ENCODE measurements at regions not wholly inside any gene's neighbourhood (a gene's known extent, or its start where the extent isn't known, plus 50 kb on each side); places are given as distances from the start of the nearest gene placed in this dataset.

- no peak for DNase-seq (ENCODE audit: low spot score)
- TF ChIP-seq, protein P1, sequence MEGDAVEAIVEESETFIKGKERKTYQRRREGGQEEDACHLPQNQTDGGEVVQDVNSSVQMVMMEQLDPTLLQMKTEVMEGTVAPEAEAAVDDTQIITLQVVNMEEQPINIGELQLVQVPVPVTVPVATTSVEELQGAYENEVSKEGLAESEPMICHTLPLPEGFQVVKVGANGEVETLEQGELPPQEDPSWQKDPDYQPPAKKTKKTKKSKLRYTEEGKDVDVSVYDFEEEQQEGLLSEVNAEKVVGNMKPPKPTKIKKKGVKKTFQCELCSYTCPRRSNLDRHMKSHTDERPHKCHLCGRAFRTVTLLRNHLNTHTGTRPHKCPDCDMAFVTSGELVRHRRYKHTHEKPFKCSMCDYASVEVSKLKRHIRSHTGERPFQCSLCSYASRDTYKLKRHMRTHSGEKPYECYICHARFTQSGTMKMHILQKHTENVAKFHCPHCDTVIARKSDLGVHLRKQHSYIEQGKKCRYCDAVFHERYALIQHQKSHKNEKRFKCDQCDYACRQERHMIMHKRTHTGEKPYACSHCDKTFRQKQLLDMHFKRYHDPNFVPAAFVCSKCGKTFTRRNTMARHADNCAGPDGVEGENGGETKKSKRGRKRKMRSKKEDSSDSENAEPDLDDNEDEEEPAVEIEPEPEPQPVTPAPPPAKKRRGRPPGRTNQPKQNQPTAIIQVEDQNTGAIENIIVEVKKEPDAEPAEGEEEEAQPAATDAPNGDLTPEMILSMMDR (IDR thresholded peaks at IDR 0.05): no peak
- H3K27ac ChIP-seq: no peak overlapping the region
- H3K4me3 ChIP-seq: peak overlapping the region; percentile 53
These were observed 158.7 kb upstream of the NCKAP5 start for GRCh38 chr2:133726973-133727372.

GRCh38 chr2:133732059-133732458 lies 163.8 kb upstream of the NCKAP5 start:
- no peak for DNase-seq (ENCODE audit: low spot score)

DNA sequence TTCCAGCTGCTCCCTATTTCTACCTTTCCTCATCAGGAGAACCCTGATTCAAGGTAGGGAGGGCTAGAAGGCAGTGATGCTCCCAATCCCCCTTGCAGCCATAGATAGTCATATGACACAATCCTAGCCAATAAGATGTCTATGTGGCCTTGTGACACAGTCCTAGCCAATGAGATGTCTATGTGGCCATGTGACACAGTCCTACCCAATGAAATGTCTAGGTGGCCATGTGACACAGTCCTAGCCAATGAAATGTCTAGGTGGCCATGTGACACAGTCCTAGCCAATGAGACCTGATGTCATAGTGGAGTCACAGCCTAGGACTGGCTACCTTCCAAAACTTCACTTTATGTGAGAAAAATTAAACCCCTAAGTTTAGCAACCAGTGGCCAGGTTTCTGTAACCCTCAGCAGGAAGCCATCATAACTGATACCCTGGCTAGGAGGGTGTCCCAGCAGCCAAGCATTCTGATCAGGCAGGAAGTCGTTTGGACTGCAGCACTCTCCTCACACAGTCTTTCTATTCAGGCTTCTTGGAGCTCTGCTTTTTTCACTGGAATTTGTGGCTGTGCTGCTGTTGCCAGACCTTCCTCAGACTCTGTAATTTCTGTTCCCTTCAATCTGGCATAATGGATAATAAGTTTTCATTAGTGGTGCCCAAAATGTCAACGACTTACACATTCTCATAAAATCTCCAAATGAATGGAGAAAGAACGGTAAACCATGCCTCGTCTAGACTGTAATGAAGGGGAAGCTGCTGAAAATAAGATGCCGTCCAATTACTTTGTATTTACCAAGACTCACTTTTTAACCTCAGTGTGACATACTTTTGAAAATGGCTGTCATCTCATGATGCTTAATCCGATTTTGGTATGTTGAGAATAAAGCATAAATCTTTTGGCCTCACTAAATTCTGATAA lies 165.0 kb upstream of the NCKAP5 start:
- H3K27ac ChIP-seq: no peak overlapping the region
- H3K4me3 ChIP-seq: no peak overlapping the region
- no peak for DNase-seq (ENCODE audit: low spot score)
- TF ChIP-seq, protein P1 (IDR thresholded peaks at IDR 0.05): no peak

More at GRCh38 chr2:133732059-133732458, 163.8 kb upstream of the NCKAP5 start:
- Histone ChIP-seq H3K4me3 (no peak overlapping the region), H3K27ac (no peak overlapping the region)
- TF ChIP-seq, protein P1 (IDR thresholded peaks at IDR 0.05): no peak

DNA sequence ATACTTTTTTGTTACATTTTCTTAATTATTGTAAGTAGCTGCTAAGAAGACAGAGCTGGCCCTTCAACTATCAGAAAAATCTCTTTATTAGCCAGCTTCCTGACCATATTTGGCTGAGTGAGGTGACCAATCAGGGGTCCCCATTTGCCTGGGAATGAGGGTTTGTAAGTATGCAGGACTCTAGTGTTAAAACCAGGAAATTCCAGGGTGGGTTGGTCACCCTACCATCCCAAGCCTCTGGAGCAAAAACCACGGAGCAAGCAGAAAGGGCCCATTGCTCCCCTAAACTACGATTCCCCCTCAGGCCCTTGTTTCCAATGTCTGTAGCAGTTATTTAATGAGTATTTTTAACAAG lies 165.6 kb upstream of the NCKAP5 start:
- DNase-seq (ENCODE audit: low spot score): no peak
- H3K4me3 ChIP-seq: no peak overlapping the region
- TF ChIP-seq, protein P1 (IDR thresholded peaks at IDR 0.05): no peak
- no peak overlapping the region for H3K27ac ChIP-seq

- Histone ChIP-seq H3K4me3 (no peak overlapping the region), H3K27ac (no peak overlapping the region)
- no peak for DNase-seq (ENCODE audit: low spot score)
- TF ChIP-seq, protein P1 (IDR thresholded peaks at IDR 0.05): no peak
These were observed 166.6 kb upstream of the NCKAP5 start for GRCh38 chr2:133734716-133735495.

DNA sequence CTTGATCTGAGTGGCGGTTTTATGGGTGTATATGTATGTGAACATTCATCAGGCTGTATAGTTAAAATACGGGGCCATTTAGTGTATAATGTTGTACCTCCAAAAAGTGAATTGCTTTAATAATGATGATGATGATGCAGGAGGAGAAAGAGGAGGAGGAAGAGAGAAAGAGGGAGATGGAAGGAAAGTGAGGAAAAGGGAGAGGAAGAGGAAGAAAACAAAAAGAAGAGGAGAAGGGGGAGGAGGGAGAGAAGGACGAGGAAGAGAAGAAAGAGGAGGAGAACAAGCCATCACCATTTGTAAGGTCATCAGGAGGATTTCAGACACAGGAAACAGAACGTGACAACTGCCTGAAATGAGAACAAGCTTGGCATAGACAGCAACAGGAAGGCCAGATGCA lies 168.4 kb upstream of the NCKAP5 start:
- TF ChIP-seq, protein P1 (IDR thresholded peaks at IDR 0.05): no peak

More for the DNA sequence above, 168.4 kb upstream of the NCKAP5 start:
- no peak overlapping the region for H3K4me3 ChIP-seq
- no peak overlapping the region for H3K27ac ChIP-seq
- no peak for DNase-seq (ENCODE audit: low spot score)

Data from coronary artery (tissue), 2 donors.